D721Med (cell line): ENCODE measurements at regions not wholly inside any gene's neighbourhood (a gene's known extent, or its start where the extent isn't known, plus 50 kb on each side); places are given as distances from the start of the nearest gene placed in this dataset.

Experiments
- DNase-seq: peaks from one replicate; pipeline ENCODE4 v3.0.0; 2011; ENCODE audit warnings: low spot score; ENCODE audit not compliant: insufficient read length
- FAIRE-seq: peaks from 2 replicates; lab custom pipeline; 2011; peaks lifted over from hg19 to GRCh38; lab: Jason Lieb, UNC
- TF ChIP-seq, protein P1 (sequence below): IDR thresholded peaks from 2 replicates; pipeline ENCODE4 v1.5.1; 2012; ENCODE audit warnings: mild to moderate bottlenecking, control low read depth; ENCODE audit not compliant: insufficient read depth; ENCODE audit errors: missing control alignments

GRCh38 chr1:81197591-81197990 is 603.1 kb upstream of the ADGRL2 start:
- TF ChIP-seq, protein P1, sequence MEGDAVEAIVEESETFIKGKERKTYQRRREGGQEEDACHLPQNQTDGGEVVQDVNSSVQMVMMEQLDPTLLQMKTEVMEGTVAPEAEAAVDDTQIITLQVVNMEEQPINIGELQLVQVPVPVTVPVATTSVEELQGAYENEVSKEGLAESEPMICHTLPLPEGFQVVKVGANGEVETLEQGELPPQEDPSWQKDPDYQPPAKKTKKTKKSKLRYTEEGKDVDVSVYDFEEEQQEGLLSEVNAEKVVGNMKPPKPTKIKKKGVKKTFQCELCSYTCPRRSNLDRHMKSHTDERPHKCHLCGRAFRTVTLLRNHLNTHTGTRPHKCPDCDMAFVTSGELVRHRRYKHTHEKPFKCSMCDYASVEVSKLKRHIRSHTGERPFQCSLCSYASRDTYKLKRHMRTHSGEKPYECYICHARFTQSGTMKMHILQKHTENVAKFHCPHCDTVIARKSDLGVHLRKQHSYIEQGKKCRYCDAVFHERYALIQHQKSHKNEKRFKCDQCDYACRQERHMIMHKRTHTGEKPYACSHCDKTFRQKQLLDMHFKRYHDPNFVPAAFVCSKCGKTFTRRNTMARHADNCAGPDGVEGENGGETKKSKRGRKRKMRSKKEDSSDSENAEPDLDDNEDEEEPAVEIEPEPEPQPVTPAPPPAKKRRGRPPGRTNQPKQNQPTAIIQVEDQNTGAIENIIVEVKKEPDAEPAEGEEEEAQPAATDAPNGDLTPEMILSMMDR = no peak
- DNase-seq = no peak
- no peak for FAIRE-seq

- FAIRE-seq (no peak), DNase-seq (no peak)
- TF ChIP-seq, protein P1 = no peak
These were observed 607.8 kb upstream of the ADGRL2 start for GRCh38 chr1:81192647-81193642.

GRCh38 chr1:81190003-81190402 is 610.7 kb upstream of the ADGRL2 start:
- DNase-seq (no peak), FAIRE-seq (no peak)
- TF ChIP-seq, protein P1 = no peak

GRCh38 chr1:81187635-81188034 is 613.1 kb upstream of the ADGRL2 start:
- TF ChIP-seq, protein P1 = no peak
- no peak for DNase-seq
- no peak for FAIRE-seq

GRCh38 chr1:81186261-81186660 is 614.5 kb upstream of the ADGRL2 start:
- TF ChIP-seq, protein P1 = no peak
- FAIRE-seq (no peak), DNase-seq (no peak)

DNA sequence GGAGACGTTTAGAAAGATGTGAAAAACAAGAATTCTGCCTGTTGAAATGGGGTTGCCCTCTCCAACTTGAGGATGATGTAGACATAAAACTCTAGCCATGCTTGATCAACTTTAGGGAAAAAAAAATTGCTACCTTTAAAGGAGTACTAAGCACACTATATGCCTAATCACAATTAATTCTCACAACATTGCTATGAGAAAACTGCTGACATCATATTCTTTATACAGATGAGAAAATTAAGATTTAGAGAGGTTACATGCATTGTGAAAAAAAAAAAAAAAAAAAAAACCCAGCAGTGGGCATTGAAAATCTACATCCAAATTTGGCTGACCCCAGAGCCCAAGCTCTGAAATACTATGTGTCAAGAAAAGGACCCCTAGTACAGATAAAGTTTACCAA is 617.2 kb upstream of the ADGRL2 start:
- DNase-seq = no peak
- FAIRE-seq = no peak
- TF ChIP-seq, protein P1 = no peak

DNA sequence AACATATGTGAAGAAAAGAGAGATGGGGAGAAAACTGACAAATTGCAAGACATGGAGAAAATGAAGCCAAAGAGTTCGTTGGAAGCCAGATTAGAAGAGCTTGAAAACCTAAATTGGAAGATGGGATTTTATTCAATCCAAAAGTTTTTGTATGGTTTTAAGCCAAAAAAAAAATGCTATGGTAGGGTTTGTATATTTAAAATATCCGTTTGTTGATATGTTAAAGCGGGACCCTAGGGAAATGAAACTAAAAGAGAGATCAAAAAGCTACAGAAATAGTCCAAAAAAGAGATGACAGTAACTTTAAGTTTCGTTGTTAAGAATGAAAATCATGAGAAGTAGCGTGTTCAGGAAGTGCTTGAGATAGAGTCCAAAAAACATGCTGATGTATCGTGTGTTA is 617.7 kb upstream of the ADGRL2 start:
- TF ChIP-seq, protein P1 = no peak
- FAIRE-seq = no peak
- no peak for DNase-seq
